ENCODE measurements at regions not wholly inside any gene's neighbourhood (a gene's known extent, or its start where the extent isn't known, plus 50 kb on each side); places are given as distances from the start of the nearest gene placed in this dataset.
"Not testable (repeated sequence)": the region's sequence is repeated elsewhere in the genome, so short reads cannot be mapped to it uniquely, and the experiment has no call there.

GRCh38 chr20:17891131-17891530 is 77.5 kb downstream of the SNX5 start:
- DNase-seq = not testable (repeated sequence)

DNA sequence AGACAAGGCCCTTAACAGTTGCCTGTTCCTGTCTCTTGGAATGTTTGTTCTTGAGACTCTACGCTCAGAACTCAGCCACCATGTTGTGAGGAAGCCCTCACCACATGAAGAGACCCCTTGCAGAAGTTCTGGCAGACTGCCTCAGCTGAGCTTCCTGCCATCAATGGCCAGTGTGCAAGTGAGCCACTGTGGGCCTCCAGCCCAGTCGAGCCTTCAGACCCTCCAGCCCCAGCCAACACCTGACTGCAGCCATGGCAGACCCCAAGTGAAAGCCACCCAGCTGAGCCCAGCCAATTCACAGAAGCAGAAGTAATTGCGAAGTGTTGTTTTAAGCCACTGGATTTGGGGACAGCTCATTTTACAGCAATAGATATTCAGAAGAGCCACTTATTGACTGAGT is 78.3 kb downstream of the SNX5 start:
- DNase-seq = no peak

GRCh38 chr20:17889226-17889625 is 79.4 kb downstream of the SNX5 start:
- DNase-seq = no peak

DNA sequence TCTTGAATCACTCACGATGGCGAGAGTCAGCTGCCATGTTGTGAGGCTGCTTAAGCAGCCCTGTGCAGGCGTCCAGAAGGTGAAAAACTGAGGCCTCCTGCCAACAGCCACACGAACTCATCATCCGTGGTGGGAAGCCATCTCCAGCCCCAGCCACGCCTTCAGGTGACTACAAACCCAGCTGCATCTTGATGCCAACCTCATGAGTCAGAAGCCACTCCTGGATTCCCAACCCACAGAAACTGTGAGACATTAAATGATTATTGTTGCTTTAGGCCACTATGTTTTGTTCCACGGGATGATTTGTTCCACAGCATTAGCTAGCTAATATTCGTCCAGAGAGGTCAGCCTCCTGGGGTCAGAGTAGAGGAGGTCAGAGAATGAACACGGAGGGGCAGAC is 80.5 kb downstream of the SNX5 start:
- no peak for DNase-seq

DNA sequence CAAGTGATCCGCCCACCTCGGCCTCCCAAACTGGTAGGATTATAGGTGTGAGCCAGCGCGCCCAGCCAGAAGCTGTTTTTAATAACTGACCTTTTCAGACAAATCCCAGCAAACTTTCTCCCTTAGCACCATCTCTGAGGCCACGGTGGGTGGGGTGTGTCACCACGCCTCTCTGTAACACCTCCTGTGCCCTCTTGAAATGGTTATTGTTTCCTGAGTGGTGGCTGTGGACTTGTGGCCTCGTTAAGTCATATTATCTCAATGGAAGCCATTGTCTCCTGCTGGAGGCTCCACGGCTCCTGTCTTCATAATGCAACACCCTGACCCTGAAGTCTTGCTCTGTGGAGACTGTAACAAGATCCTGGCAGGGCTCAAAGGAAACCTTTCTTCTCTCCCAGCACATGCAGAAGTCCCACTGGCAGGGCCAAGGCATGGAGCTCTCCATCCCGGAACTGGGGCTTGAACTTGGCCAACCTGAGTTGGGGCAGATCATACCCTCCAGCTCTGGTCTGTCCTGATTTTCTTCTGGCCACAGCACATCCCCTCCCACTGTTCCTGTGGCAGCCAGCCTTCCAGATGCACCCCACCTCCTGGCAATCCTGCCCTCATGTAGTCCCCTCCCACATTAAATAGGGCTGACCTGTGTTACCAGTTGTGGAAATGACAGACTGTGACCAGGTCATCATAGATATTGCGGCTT is 81.1 kb downstream of the SNX5 start:
- no peak for DNase-seq

DNA sequence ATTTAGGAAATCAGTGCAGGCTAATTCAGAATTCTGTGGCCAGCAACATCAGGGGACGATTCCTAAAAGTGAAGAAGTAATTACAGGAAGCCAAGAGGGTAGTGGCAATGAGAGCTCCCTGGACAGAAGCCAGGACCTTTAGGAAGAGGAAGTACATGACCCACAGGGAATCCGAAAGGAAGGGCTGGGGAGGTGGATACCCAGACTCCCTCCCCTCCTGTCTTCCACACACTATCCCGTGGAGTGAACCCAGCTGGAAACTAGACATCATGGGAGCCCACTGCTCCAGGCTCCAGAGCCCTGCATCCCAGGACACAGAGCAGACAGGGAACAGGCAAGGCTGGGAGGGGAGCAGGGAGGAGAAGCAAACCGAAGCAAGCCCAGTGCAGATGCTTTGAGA is 83.0 kb downstream of the SNX5 start:
- DNase-seq = no peak

DNA sequence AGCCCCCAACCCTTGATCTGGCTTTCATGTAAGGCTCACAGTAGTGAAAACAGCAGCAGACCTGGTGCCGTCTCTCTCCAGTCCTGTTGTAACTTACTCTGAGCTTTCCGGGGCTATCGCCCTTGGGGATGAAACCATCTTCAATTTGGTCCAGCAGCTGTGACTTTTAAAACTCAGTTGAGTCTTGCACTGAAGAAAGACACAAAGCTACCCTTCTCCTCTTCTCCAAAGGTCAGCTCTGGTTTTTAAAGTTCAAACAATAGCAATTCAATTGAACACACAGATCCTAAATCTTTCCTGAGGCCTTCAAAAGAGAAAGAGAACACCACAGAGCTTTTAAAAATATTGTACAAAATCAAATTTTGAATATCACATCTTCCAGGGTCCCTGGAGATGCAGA is 83.5 kb downstream of the SNX5 start:
- DNase-seq = no peak

DNA sequence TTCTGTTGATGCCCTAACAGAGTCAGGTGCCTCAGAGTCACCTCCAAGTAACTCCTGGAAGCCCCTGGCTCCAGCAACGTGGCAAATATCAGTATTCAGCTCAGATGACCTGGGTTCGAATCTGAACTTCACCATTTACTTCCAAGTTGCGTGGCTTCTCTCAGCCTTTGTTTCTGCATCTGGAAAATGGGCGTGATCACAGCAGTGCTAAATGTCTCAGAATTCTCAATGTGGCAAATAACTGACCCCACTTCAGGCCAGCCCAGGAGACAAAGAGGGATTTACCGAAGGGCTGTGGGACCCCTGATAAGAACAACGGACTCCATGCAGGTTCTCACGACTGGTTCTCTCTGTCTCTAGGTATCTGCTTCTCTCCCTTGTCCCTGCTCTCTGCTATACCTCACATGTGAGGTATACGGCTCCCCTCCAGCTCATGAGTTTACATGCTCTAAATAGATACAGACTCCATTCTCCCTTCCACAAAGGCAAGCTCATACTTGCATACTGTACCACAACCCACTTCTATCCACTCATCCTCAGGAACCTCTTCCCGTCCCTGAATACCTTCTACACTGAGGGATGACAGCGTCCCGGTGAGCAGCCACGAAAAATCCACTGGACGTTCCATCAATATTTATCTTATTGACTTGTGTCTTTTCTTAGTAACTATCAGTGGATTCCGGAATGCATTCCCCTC is 84.1 kb downstream of the SNX5 start:
- DNase-seq = no peak

DNA sequence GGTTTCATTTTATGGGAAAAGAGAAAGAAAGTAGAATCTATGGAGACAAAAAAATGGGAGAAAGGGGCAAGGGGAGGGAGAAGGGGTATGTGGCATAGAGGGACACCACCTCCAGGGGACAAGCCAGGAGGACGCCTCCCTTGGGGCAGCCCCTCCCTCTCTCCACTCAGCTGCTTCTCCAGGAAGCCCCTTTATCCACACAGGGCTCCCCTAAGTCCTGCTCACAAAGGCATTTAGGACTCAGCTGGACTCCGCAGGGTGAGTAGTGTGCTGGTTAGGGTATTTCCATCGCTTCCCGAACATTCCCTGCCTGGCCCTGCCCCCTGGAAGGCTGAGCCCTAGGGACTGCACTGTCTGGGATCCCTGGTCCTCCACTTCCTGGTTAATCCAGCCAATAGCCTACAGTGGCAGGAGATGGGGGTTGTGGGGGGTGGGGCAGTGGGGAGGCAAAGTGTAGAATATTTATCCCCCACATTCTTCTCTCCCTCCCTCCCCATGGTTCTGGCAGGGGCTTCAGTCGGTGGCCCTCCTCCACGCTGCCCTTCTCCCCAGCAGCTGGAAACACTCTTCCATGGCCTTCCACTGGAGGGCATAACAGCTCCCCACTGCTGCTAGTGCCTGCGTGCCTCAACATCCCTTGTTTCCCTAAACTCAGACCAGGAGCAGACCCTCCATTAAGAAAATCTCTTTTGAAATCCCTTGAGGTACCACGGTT is 84.8 kb downstream of the SNX5 start:
- no peak for DNase-seq

- DNase-seq = no peak
These were observed 85.6 kb downstream of the SNX5 start for GRCh38 chr20:17882834-17883591.

- no peak for DNase-seq
These were observed 86.3 kb downstream of the SNX5 start for GRCh38 chr20:17882065-17882833.

DNA sequence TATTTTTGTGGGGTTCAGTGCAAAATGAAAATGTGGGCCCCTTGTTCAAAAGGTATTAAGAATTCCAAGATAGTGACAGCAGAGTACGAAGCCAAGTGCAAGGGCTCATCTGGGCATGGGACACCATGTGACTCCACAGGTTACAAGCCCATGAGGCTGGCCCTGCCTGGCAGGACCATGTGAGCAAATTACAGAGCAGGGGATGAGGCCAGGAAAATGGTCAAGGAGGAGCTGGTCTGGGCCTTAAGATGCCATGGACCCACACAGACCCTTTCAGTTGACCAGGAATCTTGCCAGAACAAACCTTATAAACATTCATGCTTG is 86.9 kb downstream of the SNX5 start:
- DNase-seq = no peak

DNA sequence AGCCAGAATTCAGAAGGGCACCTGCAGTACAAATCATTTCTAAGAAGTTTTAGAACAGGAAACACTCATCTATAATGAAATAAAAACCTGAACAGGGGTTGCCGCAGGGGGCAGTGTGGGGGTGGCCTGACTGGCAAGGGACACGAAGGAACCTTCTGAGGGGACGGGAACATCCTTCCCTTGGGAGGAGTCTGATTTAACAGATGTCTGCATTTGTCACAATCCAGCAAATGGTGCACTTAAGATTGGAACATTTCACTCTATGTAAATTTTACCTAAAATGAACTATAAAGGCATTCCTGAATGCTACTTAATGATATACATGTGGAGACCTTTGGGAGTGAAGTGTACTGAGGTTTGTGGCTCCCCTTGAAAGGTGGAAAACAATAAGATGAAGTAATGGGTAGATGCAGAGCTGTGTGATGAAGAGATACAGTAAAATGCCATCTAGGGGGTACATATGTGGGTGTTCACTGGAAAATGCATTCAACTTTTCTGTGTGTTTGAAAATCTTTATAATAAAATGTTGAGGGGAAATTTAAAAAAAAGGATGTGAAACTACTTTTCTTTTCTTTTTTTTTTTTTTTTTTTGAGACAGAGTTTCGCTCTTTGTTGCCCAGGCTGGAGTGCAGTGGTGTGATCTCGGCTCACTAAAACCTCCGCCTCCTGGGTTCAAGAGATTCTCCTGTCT is 89.5 kb downstream of the SNX5 start:
- DNase-seq = no peak

- DNase-seq = no peak
These were observed 90.3 kb downstream of the SNX5 start for GRCh38 chr20:17878069-17878911.

DNA sequence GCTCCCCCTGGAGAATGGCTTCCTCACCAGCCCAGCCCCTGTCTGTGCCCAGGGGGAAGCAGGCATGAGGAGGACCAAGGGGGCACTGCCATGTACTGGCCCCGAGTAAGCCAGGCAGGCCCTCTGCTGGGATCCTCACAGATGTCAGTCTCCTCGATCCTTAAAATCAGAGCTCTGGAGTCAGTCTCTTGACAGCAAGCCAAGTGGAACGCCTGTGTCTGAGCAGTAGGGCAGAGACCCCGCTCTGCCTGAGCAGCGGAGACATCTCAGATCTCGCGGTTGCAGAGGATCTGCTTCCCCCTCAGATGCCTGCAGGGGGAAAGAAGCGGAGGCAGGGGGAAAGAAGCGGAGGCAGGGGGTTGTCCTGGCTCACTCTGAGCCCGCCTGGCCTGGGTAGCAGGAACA is 92.6 kb downstream of the SNX5 start:
- DNase-seq = no peak

DNA sequence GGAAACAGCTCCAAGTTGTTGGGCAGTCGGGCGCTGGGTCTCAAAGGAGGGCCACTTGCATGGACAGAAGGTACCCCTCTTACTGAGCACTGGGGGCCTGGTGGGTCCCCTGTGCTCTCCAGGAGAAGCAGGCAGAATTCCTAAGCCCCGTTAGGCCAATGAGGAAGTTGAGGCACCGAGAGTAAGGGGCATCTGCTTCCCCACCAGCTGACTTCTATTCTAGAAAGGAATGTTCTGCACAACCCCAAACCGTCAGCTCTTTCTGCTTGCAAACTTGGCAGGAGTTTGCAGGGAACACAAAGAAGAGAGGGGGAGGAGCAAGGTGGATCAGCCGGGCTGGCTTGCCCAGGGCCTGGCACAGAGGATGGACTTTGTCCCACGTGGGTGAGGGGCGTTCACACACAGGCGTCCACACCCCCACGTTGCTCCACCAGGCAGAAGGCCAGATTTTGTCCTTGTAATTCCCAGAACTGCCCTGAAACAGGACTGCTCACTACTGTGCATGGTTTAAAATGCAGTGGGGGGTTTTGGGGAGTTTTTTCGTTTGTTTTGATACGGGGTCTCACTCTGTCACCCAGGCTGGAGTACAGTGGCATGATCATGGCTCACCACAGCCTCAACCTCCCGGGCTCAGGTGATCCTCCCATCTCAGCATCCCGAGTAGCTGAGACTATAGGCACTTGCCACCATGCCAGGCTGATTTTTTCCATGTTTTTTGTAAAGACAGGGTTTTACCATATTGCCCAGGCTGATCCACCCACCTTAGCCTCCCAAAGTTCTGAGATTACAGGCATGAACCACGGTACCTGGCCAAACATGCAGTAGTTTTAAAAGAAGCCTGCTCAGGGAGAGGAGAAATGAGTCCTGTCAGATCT is 93.3 kb downstream of the SNX5 start:
- no peak for DNase-seq

GRCh38 chr20:17874271-17875105 is 94.1 kb downstream of the SNX5 start:
- DNase-seq = no peak

DNA sequence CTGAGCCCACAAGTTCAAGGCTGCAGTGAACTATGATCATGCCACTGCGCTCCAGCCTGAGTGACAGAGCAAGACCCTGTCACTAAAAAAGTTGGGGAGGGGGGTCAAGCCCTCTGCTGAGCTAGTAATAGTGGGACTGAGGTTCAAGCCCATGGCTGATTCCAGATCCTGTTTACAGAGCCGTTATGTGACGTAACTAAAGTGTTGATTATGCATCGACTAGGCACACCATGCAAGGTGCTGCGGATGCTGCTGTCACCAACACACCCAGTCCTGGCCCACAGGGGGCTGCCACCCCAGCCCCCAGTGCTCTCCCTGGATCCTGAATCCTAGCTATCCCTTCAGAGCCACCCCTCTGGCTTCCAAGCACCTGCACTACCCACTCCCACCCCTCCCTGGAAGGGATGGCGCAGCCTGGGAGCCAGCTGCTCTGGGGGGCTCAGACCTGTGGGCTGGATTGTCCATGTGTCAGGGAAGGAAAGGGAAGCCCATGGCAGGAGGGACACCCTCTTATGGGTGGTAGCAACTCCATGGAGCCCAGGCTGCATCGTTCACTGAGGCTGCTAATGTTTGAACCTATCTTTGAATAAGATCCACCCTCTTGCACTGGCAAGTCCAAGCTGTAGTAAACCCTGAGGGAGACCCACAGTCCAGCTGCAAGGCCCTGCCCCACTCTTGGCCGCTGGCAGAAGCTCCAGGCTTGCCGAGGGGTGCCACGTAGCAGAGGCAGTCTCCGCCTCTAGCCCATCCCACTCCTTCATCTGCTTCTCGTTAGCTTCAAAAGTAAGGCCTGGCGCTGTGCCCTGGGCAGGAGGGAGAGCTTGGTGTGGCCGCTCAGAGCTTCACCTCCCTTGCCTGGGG is 95.0 kb downstream of the SNX5 start:
- no peak for DNase-seq

Measured in CD4-positive, alpha-beta T cell treated with Interleukin-15 for 1 hour (primary cell).